IMR-90 (cell line): ENCODE measurements at regions not wholly inside any gene's neighbourhood (a gene's known extent, or its start where the extent isn't known, plus 50 kb on each side); places are given as distances from the start of the nearest gene placed in this dataset.

ENCODE experiments used
- BHLHE40 ChIP-seq: fragments of 150-350 bp; IDR thresholded peaks from 2 replicates; pipeline ENCODE4 v1.6.1; 2016; ENCODE audit warnings: mild to moderate bottlenecking, low read depth, low read length
- CEBPB ChIP-seq: IDR thresholded peaks from 2 replicates; pipeline ENCODE4 v1.6.1; 2012; ENCODE audit warnings: low read depth, low read length, improper control_type of control experiment
- CHD1 ChIP-seq: IDR thresholded peaks from 2 replicates; pipeline ENCODE4 v1.6.1; 2012; ENCODE audit warnings: low read depth, low read length, improper control_type of control experiment
- MAZ ChIP-seq: IDR thresholded peaks from 2 replicates; pipeline ENCODE4 v1.6.1; 2012; ENCODE audit warnings: low read depth, mild to moderate bottlenecking, low read length, improper control_type of control experiment, moderate library complexity, borderline replicate concordance
- POLR2A ChIP-seq: IDR thresholded peaks from 2 replicates; pipeline ENCODE4 v1.6.1; 2012; ENCODE audit warnings: mild to moderate bottlenecking, low read depth, low read length
- RAD21 ChIP-seq: IDR thresholded peaks from 2 replicates; pipeline ENCODE4 v1.6.1; 2012; ENCODE audit warnings: low read length, improper control_type of control experiment
- TF ChIP-seq, protein P1 (sequence below): conservative IDR thresholded peaks from 2 replicates; pipeline ENCODE4 v1.5.1; 2012; ENCODE audit warnings: mild to moderate bottlenecking, low read depth, low read length, improper control_type of control experiment

DNA sequence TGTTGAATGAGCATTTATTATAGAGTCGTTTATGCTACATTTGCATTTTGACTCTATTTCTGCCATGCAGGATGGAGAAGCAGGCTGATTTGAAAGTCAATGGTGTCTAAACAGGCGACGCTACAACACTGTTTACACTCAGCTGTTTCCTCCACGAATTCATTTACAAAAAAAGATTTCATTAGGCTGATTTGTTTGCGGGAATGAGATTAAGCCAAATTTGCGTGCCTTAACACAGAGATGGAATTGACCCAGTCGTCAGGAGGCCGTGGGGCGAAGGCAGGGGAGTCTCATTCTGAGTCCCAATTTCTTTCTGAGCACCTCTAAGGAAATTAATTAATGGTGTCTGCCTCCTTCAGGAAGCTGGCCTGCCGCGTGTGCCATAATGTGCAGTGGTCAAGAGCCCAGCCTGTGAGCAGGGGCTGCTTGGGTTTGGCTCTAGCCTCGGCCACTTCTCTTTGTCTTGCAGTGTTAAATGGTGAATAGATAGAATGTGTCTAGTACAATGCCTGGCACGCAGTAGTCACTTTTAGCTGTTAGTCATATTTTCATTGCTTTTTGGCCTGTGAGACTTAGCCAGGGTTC lies 88.6 kb upstream of the NKD1 start:
- TF ChIP-seq POLR2A = no peak
- TF ChIP-seq CHD1 = no peak
- TF ChIP-seq, protein P1, sequence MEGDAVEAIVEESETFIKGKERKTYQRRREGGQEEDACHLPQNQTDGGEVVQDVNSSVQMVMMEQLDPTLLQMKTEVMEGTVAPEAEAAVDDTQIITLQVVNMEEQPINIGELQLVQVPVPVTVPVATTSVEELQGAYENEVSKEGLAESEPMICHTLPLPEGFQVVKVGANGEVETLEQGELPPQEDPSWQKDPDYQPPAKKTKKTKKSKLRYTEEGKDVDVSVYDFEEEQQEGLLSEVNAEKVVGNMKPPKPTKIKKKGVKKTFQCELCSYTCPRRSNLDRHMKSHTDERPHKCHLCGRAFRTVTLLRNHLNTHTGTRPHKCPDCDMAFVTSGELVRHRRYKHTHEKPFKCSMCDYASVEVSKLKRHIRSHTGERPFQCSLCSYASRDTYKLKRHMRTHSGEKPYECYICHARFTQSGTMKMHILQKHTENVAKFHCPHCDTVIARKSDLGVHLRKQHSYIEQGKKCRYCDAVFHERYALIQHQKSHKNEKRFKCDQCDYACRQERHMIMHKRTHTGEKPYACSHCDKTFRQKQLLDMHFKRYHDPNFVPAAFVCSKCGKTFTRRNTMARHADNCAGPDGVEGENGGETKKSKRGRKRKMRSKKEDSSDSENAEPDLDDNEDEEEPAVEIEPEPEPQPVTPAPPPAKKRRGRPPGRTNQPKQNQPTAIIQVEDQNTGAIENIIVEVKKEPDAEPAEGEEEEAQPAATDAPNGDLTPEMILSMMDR = no peak
- no peak for TF ChIP-seq RAD21
- TF ChIP-seq CEBPB = no peak
- TF ChIP-seq BHLHE40 = no peak
- no peak for TF ChIP-seq MAZ
